ENCODE measurements at regions not wholly inside any gene's neighbourhood (a gene's known extent, or its start where the extent isn't known, plus 50 kb on each side); places are given as distances from the start of the nearest gene placed in this dataset.

GRCh38 chr6:93581371-93581770 lies 162.0 kb upstream of the EPHA7 start:
- Histone ChIP-seq H3K4me3 (no peak overlapping the region), H3K9me3 (no peaks in the 10 kb centered on the region), H3K27ac (no peak overlapping the region), H3K9ac (ENCODE audit: low read depth in 2 of 2, low read length in 2 of 2) (no peak overlapping the region), H3K36me3 (no peaks in the 10 kb centered on the region), H3K27me3 (no peaks in the 10 kb centered on the region), H3K4me1 (no peaks in the 10 kb centered on the region)
- TF ChIP-seq, protein P1, sequence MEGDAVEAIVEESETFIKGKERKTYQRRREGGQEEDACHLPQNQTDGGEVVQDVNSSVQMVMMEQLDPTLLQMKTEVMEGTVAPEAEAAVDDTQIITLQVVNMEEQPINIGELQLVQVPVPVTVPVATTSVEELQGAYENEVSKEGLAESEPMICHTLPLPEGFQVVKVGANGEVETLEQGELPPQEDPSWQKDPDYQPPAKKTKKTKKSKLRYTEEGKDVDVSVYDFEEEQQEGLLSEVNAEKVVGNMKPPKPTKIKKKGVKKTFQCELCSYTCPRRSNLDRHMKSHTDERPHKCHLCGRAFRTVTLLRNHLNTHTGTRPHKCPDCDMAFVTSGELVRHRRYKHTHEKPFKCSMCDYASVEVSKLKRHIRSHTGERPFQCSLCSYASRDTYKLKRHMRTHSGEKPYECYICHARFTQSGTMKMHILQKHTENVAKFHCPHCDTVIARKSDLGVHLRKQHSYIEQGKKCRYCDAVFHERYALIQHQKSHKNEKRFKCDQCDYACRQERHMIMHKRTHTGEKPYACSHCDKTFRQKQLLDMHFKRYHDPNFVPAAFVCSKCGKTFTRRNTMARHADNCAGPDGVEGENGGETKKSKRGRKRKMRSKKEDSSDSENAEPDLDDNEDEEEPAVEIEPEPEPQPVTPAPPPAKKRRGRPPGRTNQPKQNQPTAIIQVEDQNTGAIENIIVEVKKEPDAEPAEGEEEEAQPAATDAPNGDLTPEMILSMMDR (IDR thresholded peaks at IDR 0.05), result no peak
- DNase-seq, result no peak
- intact Hi-C loops (cut with DNase I), result no loop called here

- intact Hi-C loops (cut with DNase I), result no loop called here
- Histone ChIP-seq H3K4me3 (no peak overlapping the region), H3K27me3 (no peaks in the 10 kb centered on the region), H3K9ac (ENCODE audit: low read depth in 2 of 2, low read length in 2 of 2) (no peak overlapping the region), H3K4me1 (no peaks in the 10 kb centered on the region), H3K27ac (no peak overlapping the region), H3K9me3 (no peaks in the 10 kb centered on the region), H3K36me3 (no peaks in the 10 kb centered on the region)
- TF ChIP-seq, protein P1 (IDR thresholded peaks at IDR 0.05), result no peak
- no peak for DNase-seq
Measured at GRCh38 chr6:93580446-93580845, 161.1 kb upstream of the EPHA7 start.

GRCh38 chr6:93575495-93576267 lies 156.3 kb upstream of the EPHA7 start:
- H3K4me1 ChIP-seq, result no peaks in the 10 kb centered on the region
- intact Hi-C loops (cut with DNase I), result no loop called here
- no peak for DNase-seq

DNA sequence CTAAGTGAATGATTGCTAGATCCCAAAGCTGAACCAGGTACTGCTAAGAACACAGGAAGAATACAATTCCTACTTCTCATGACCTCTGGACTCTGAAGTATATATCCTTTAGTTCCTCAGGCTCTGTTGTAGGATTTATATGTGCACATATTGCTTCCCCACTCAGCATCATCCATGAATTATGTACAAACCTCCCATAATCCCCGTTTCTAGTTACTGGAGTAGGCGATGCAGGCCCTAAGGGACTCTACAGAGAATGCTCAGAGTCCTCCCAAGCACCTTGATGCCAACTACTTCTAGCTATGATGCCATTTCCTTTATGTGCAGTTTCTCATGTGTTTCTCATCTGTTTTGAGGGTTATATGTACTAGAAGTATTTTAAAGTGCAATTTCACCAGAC lies 154.9 kb upstream of the EPHA7 start:
- intact Hi-C loops (cut with DNase I), result no loop called here
- no peak for DNase-seq

More at GRCh38 chr6:93575495-93576267, 156.3 kb upstream of the EPHA7 start:
- no peak overlapping the region for H3K9ac ChIP-seq (ENCODE audit: low read depth in 2 of 2, low read length in 2 of 2)
- no peaks in the 10 kb centered on the region for H3K36me3 ChIP-seq
- no peaks in the 10 kb centered on the region for H3K9me3 ChIP-seq
- TF ChIP-seq, protein P1 (IDR thresholded peaks at IDR 0.05), result no peak
- no peak overlapping the region for H3K4me3 ChIP-seq
- no peak overlapping the region for H3K27ac ChIP-seq
- no peaks in the 10 kb centered on the region for H3K27me3 ChIP-seq

GRCh38 chr6:93571346-93571745 lies 152.0 kb upstream of the EPHA7 start:
- intact Hi-C loops (cut with DNase I), result no loop called here
- H3K4me3 ChIP-seq, result no peak overlapping the region
- TF ChIP-seq, protein P1 (IDR thresholded peaks at IDR 0.05), result no peak
- no peak overlapping the region for H3K9ac ChIP-seq (ENCODE audit: low read depth in 2 of 2, low read length in 2 of 2)
- H3K9me3 ChIP-seq, result no peaks in the 10 kb centered on the region
- DNase-seq, result no peak
- H3K36me3 ChIP-seq, result no peaks in the 10 kb centered on the region
- no peaks in the 10 kb centered on the region for H3K4me1 ChIP-seq
- H3K27me3 ChIP-seq, result no peaks in the 10 kb centered on the region
- H3K27ac ChIP-seq, result no peak overlapping the region

More for the DNA sequence above, 154.9 kb upstream of the EPHA7 start:
- no peaks in the 10 kb centered on the region for H3K4me1 ChIP-seq
- TF ChIP-seq, protein P1 (IDR thresholded peaks at IDR 0.05), result no peak
- H3K36me3 ChIP-seq, result no peaks in the 10 kb centered on the region
- H3K27ac ChIP-seq, result no peak overlapping the region
- no peak overlapping the region for H3K4me3 ChIP-seq
- H3K9me3 ChIP-seq, result no peaks in the 10 kb centered on the region
- no peaks in the 10 kb centered on the region for H3K27me3 ChIP-seq
- no peak overlapping the region for H3K9ac ChIP-seq (ENCODE audit: low read depth in 2 of 2, low read length in 2 of 2)
